ENCODE measurements at regions not wholly inside any gene's neighbourhood (a gene's known extent, or its start where the extent isn't known, plus 50 kb on each side); places are given as distances from the start of the nearest gene placed in this dataset.

DNA sequence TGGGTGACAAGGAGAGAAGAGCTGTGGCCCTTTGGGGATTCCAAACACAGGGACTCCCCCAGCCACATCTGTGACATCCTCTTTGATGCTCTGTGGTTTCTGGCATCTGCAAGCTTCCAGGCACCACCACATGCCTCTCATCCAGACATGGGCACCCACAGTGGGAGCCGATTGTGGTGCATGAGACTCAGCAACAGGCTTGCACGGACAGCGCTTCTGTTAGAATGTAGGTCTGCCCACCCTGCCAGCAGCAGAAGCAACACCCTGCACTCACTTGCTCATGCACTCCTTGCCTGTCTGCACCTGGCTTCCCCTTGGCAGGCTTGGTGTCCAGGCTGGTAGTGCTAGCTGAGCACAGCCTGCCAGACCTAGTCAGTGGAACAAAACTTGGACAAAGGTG is 735.0 kb upstream of the ZWINT start:
- TF ChIP-seq NFIC (IDR thresholded peaks at IDR 0.05; ENCODE audit: low read depth, low read length) (no peak), NFYA (IDR thresholded peaks at IDR 0.05; ENCODE audit: borderline replicate concordance, low read depth, low read length) (no peak), SKIL (IDR thresholded peaks at IDR 0.05; ENCODE audit: low read depth, poor library complexity, severe bottlenecking) (no peak), CREM (IDR thresholded peaks at IDR 0.05; ENCODE audit: low read depth) (no peak), FOXK2 (IDR thresholded peaks at IDR 0.05) (no peak), USF1 (IDR thresholded peaks at IDR 0.05; ENCODE audit: borderline replicate concordance, extremely low read length, insufficient read depth, low read depth, low read length) (no peak), ZBED1 (IDR thresholded peaks at IDR 0.05; ENCODE audit: borderline replicate concordance) (no peak), POLR2A (IDR thresholded peaks at IDR 0.05; ENCODE audit: low read depth, low read length) (no peak), CREB1 (IDR thresholded peaks at IDR 0.05; ENCODE audit: low read depth) (no peak), ZNF384 (IDR thresholded peaks at IDR 0.05; ENCODE audit: borderline replicate concordance, low read depth, low read length) (no peak), POLR2AphosphoS5 (IDR thresholded peaks at IDR 0.05; ENCODE audit: low read length) (no peak)
- TF ChIP-seq, protein P1, sequence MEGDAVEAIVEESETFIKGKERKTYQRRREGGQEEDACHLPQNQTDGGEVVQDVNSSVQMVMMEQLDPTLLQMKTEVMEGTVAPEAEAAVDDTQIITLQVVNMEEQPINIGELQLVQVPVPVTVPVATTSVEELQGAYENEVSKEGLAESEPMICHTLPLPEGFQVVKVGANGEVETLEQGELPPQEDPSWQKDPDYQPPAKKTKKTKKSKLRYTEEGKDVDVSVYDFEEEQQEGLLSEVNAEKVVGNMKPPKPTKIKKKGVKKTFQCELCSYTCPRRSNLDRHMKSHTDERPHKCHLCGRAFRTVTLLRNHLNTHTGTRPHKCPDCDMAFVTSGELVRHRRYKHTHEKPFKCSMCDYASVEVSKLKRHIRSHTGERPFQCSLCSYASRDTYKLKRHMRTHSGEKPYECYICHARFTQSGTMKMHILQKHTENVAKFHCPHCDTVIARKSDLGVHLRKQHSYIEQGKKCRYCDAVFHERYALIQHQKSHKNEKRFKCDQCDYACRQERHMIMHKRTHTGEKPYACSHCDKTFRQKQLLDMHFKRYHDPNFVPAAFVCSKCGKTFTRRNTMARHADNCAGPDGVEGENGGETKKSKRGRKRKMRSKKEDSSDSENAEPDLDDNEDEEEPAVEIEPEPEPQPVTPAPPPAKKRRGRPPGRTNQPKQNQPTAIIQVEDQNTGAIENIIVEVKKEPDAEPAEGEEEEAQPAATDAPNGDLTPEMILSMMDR (IDR thresholded peaks at IDR 0.05 in 2 of 3, conservative IDR thresholded peaks at IDR 0.05 in 1 of 3; ENCODE audit: control insufficient read depth in 2 of 3, extremely low read depth in 1 of 3, insufficient read depth in 1 of 3, low read depth in 3 of 3, low read length in 3 of 3) = no peak
- TF ChIP-seq, protein P2, sequence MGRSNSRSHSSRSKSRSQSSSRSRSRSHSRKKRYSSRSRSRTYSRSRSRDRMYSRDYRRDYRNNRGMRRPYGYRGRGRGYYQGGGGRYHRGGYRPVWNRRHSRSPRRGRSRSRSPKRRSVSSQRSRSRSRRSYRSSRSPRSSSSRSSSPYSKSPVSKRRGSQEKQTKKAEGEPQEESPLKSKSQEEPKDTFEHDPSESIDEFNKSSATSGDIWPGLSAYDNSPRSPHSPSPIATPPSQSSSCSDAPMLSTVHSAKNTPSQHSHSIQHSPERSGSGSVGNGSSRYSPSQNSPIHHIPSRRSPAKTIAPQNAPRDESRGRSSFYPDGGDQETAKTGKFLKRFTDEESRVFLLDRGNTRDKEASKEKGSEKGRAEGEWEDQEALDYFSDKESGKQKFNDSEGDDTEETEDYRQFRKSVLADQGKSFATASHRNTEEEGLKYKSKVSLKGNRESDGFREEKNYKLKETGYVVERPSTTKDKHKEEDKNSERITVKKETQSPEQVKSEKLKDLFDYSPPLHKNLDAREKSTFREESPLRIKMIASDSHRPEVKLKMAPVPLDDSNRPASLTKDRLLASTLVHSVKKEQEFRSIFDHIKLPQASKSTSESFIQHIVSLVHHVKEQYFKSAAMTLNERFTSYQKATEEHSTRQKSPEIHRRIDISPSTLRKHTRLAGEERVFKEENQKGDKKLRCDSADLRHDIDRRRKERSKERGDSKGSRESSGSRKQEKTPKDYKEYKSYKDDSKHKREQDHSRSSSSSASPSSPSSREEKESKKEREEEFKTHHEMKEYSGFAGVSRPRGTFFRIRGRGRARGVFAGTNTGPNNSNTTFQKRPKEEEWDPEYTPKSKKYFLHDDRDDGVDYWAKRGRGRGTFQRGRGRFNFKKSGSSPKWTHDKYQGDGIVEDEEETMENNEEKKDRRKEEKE (IDR thresholded peaks at IDR 0.05) = no peak

All from GM12878 (cell line).